Lung (tissue), 11 donors: ENCODE measurements at regions not wholly inside any gene's neighbourhood (a gene's known extent, or its start where the extent isn't known, plus 50 kb on each side); places are given as distances from the start of the nearest gene placed in this dataset.
A peak's percentile ranks its signal among the peaks of the same experiment; 100 is the strongest.

Experiments used
- ATAC-seq: fragments of 200-7000 bp; cut with Tn5 transposase; one replicate; pipeline ENCODE4 v1.9.1; 2020; ENCODE audit warnings: moderate number of reproducible peaks; ENCODE audit not compliant: insufficient read depth, low FRiP score
- DNase-seq, 3 donors: peaks; one replicate each; pipeline ENCODE4 v3.0.0-alpha.2; 2013 to 2017
- H3K27ac ChIP-seq, 2 donors: one replicate each; pipeline ENCODE4 v1.5.1; 2013; ENCODE audit warnings: mild to moderate bottlenecking in 2 of 2, moderate library complexity in 2 of 2, control low read depth in 1 of 2, inconsistent platforms in 1 of 2, low read depth in 1 of 2, low read length in 1 of 2
- H3K27me3 ChIP-seq, 3 donors: one replicate each; pipeline ENCODE4 v1.5.1; 2013; ENCODE audit warnings: low read length in 2 of 3; ENCODE audit not compliant: control insufficient read depth in 3 of 3, insufficient read depth in 3 of 3
- H3K36me3 ChIP-seq, 4 donors: one replicate each; pipeline ENCODE4 v1.5.1; 2013; ENCODE audit warnings: low read length in 4 of 4, mild to moderate bottlenecking in 1 of 4, moderate library complexity in 1 of 4; ENCODE audit not compliant: control insufficient read depth in 4 of 4, insufficient read depth in 4 of 4
- H3K4me1 ChIP-seq, 5 donors: one replicate each; pipeline ENCODE4 v1.5.1; 2013; ENCODE audit warnings: low read length in 5 of 5, mild to moderate bottlenecking in 2 of 5, moderate library complexity in 1 of 5; ENCODE audit not compliant: control insufficient read depth in 5 of 5, insufficient read depth in 5 of 5
- H3K4me3 ChIP-seq: one replicate; pipeline ENCODE4 v1.5.1; 2013; ENCODE audit warnings: mild to moderate bottlenecking, control low read depth, moderate library complexity
- H3K9ac ChIP-seq, 2 donors: one replicate each; pipeline ENCODE4 v1.5.1; 2013; ENCODE audit warnings: low read length in 2 of 2, control low read depth in 1 of 2; ENCODE audit not compliant: insufficient read depth in 1 of 2
- H3K9me3 ChIP-seq, 4 donors: one replicate each; pipeline ENCODE4 v1.5.1; 2013; ENCODE audit warnings: low read length in 3 of 4, mild to moderate bottlenecking in 1 of 4, moderate library complexity in 1 of 4; ENCODE audit not compliant: control insufficient read depth in 4 of 4, insufficient read depth in 3 of 4
- WGBS, 2 donors: extraction: QIAGEN DNeasy Blood & Tissue Kit; methylation state at CpG; one replicate each; pipeline ENCODE4 v1.1.7; 2013; 5-methylcytosine and 5-hydroxymethylcytosine counted together
- TF ChIP-seq, protein P1 (sequence below): IDR thresholded peaks from 2 replicates; pipeline ENCODE4 v1.5.1; 2012; ENCODE audit warnings: mild to moderate bottlenecking; ENCODE audit errors: control extremely low read depth, extremely low read depth
- donor health status: control.
- donor health status: control.
- donor health status: Bipolar disorder and iron deficiency.
- donor health status: healthy.
- donor health status: DM: yes; HTN: yes; CAD: no.

DNA sequence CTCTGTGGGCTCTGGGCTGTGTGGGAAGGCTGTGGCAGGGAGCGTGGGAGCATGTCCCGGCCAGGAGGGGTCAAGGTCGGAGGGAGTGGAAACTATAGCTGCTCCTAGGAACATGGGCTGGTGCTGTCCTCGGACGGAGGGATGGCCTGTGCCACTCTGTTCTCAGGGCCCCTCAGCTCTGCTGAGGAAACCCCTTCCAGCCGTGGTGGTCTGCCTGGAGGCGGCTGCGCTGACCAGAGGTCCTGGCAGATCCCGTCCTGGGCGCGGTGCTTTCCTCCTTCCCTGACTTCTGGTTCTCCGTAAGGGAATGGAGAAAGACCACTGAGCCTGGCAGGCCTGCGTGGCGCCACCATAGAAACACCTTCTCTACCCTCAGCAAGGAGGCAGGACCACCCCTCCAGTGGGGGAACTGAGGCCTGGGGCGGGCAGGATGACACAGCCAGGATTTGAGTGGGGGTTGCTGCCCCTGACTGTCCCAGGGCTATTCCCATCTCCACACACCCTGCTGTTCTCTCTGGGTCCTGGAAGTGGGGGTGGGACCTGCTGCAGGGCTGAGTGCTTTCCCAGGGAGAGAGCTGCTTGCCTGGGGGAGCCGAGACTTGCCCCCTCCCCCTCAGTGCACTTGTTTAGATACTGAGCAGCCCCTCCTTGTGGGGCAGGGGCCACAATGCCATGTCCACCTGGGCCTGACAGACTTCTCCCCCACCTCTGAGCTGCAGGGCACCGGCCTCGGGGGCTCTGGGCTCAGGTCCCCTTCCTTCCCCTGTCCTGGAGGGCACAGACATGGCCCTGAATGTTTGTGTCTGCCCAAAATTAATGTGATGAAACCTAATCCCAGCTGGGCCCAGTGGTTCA is 301.0 kb upstream of the HS6ST1 start:
- Histone ChIP-seq H3K4me1 (peaks cover 0 to 3% (median 0%) of the 10 kb centered on the region in 5 donors), H3K27ac (no peak overlapping the region), H3K27me3 (no peaks in the 10 kb centered on the region), H3K9ac (no peak overlapping the region), H3K9me3 (peaks cover 0 to 1% (median 0%) of the 10 kb centered on the region in 4 donors), H3K36me3 (no peaks in the 10 kb centered on the region), H3K4me3 (no peak overlapping the region)
- ATAC-seq (no peak), DNase-seq (no peak)
- 91 to 96% methylated on average over 18 of the region's 18 CpGs for WGBS, 2 donors
- TF ChIP-seq, protein P1, sequence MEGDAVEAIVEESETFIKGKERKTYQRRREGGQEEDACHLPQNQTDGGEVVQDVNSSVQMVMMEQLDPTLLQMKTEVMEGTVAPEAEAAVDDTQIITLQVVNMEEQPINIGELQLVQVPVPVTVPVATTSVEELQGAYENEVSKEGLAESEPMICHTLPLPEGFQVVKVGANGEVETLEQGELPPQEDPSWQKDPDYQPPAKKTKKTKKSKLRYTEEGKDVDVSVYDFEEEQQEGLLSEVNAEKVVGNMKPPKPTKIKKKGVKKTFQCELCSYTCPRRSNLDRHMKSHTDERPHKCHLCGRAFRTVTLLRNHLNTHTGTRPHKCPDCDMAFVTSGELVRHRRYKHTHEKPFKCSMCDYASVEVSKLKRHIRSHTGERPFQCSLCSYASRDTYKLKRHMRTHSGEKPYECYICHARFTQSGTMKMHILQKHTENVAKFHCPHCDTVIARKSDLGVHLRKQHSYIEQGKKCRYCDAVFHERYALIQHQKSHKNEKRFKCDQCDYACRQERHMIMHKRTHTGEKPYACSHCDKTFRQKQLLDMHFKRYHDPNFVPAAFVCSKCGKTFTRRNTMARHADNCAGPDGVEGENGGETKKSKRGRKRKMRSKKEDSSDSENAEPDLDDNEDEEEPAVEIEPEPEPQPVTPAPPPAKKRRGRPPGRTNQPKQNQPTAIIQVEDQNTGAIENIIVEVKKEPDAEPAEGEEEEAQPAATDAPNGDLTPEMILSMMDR, result no peak

DNA sequence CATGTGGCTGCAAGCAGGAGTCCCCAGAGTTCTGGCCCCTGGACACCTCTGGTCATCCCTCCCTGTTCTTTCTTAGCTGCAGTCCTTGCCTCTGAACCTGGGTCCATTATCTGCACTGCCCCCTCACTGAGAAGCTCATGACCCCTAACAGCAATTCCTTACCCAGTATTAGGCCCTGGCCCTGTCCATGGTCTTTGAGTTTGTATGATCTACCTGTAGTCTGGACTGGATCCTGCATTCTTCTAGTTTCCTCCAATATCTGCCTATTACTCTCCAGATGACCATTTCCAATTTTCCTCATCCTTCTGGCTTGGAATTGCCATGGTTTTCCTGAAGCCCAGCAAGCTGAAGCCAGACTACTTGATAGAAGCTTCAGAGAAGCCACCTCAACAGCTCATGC is 302.4 kb upstream of the HS6ST1 start:
- Histone ChIP-seq H3K4me3 (no peak overlapping the region), H3K36me3 (no peaks in the 10 kb centered on the region), H3K27me3 (no peaks in the 10 kb centered on the region), H3K27ac (no peak overlapping the region), H3K9me3 (peaks cover 0 to 1% (median 0%) of the 10 kb centered on the region in 4 donors), H3K4me1 (peaks cover 0 to 3% (median 0%) of the 10 kb centered on the region in 5 donors), H3K9ac (no peak overlapping the region)
- no peak for DNase-seq
- no peak for ATAC-seq
- TF ChIP-seq, protein P1, result no peak

DNA sequence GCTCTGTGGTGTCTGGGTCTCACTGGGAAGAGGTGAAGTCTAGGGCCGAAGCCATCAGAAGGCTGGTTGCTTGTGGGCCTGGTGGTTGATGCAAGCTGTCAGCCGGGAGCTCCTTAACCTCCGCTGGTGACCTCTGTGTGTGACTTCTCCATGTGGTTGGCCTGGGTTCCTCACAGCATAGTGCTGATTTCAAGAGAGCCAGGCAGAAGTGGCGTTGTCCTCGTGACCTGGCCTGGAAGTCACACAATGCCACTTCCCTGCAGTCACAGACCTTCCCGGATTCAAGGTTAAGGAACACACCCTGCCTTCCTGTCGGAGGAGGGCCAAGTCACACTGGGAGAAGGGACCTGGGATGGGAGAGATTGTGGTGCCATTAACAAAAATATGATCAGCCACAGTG is 303.7 kb upstream of the HS6ST1 start:
- peaks cover 0 to 1% (median 0%) of the 10 kb centered on the region in 4 donors for H3K9me3 ChIP-seq
- TF ChIP-seq, protein P1, result no peak
- peaks cover 0 to 3% (median 0%) of the 10 kb centered on the region in 5 donors for H3K4me1 ChIP-seq
- H3K9ac ChIP-seq, result no peak overlapping the region
- ATAC-seq, result peak; percentile 69
- no peak overlapping the region for H3K27ac ChIP-seq
- H3K4me3 ChIP-seq, result no peak overlapping the region
- no peaks in the 10 kb centered on the region for H3K27me3 ChIP-seq
- DNase-seq, result no peak
- 67 to 70% methylated on average over 7 of the region's 7 CpGs for WGBS, 2 donors
- H3K36me3 ChIP-seq, result no peaks in the 10 kb centered on the region
